ENCODE measurements at regions not wholly inside any gene's neighbourhood (a gene's known extent, or its start where the extent isn't known, plus 50 kb on each side); places are given as distances from the start of the nearest gene placed in this dataset.

DNA sequence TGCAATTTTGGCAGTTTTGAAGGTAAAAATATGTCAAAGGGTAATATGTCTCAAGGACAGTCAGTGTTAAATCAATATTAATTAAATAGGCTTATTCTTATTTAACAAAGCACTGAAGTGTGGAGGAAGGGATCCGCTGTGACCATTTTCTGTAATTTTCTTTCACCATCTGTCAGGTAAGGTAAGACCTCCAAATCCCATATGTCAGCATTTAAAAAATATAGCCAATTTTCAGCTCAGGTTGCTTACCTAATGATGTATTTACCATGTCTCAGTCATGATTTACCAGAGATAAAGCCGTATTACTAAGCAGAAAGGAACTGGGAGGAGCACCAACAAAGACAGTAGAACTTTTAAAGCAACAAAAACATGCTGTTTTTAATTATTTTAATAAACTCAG is 683.9 kb downstream of the CCSER2 start:
- TF ChIP-seq, protein P1, sequence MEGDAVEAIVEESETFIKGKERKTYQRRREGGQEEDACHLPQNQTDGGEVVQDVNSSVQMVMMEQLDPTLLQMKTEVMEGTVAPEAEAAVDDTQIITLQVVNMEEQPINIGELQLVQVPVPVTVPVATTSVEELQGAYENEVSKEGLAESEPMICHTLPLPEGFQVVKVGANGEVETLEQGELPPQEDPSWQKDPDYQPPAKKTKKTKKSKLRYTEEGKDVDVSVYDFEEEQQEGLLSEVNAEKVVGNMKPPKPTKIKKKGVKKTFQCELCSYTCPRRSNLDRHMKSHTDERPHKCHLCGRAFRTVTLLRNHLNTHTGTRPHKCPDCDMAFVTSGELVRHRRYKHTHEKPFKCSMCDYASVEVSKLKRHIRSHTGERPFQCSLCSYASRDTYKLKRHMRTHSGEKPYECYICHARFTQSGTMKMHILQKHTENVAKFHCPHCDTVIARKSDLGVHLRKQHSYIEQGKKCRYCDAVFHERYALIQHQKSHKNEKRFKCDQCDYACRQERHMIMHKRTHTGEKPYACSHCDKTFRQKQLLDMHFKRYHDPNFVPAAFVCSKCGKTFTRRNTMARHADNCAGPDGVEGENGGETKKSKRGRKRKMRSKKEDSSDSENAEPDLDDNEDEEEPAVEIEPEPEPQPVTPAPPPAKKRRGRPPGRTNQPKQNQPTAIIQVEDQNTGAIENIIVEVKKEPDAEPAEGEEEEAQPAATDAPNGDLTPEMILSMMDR (conservative IDR thresholded peaks at IDR 0.05 in 1 of 2, IDR thresholded peaks at IDR 0.05 in 1 of 2; ENCODE audit: low read depth in 1 of 2, low read length in 2 of 2), result no peak
- TF ChIP-seq EZH2 (IDR thresholded peaks at IDR 0.05; ENCODE audit: low read length, missing control alignments), result no peak

Measured in fibroblast of lung (primary cell).